GM18511 (cell line): ENCODE measurements at regions not wholly inside any gene's neighbourhood (a gene's known extent, or its start where the extent isn't known, plus 50 kb on each side); places are given as distances from the start of the nearest gene placed in this dataset.
"Not testable (repeated sequence)": the region's sequence is repeated elsewhere in the genome, so short reads cannot be mapped to it uniquely, and the experiment has no call there.

Source experiments
- ATAC-seq: cut with Tn5 transposase; IDR thresholded peaks from one replicate; pipeline ENCODE4 v1.9.1; 2021; ENCODE audit warnings: mild to moderate bottlenecking, moderate library complexity; ENCODE audit not compliant: unreplicated experiment

DNA sequence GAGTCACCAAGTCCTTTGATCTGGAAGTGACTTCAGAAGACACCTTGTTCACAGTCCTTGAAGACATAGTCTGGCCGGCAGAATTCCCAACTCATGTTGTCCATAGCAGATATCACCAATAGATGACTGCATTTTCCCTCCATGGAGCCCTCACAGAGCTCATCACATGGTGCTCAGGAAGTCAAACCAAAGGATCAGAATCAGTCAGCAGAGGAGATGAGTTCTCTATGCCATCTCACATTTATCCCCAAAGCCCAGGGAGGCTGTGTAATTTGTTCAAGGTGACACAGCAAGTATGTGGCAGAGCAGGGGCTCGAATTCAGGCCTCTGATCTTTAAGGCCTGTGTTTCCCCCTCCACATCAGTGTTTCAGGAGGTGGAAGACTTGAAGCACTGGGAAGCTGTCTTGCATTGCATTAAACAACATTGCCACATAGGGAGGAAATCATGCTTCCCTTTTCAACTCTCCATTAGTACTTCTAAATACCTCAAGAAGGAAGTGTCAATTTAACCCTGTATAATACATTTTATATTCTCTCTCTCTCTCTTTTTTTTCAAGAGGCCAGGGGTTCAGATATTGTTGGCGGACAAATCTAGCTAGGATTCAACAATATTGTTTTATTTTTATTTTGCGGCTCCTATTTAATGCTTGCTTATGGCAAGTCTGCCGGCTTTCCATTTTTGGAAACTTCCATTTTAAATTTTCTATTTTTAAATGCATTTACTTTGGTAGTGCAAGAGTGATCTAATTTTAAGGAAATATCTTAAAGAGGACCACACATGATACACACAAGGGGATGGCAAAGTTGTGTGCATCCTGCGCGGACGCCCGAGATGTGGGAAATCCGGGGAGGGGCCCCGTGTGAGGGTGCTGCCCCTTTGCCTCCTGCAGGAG is 61.9 kb downstream of the NPIPB5 start:
- ATAC-seq: not testable (repeated sequence)

DNA sequence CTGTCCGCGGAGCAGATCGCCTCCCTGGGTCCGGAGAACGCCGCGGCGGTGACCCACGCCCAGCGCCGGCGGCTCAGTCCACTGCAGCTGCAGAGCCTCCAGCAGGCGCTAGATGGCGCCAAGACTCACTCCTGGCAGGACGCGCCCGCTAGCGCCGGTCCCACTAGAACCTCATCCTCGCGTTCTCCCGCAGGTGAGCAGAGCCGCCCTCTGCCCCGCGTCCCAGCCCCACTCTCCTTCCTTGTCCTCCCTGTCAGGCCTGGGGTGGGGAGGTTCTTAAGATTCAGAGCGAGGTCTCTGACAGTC is 62.5 kb downstream of the NPIPB5 start:
- peak; percentile 71 for ATAC-seq

DNA sequence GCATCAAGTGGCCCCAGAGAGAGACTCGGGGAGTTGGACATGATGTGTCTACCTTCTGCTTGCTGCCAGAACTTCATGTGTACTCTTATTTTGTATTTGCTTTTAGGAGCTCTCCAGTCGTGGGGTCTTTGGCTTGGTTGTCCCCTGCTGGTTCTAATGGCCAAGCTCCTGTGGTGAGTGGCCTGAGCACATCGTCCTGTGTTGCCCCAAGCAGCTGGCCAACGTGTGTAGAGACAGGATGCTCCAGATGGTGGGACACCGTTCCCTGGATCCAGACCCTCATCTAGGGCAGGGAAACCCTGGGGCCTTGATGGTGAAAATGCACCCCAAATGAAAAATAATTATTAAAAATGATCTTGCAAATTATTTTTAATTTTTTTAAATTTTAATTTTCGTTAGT is 65.8 kb downstream of the NPIPB5 start:
- not testable (repeated sequence) for ATAC-seq

DNA sequence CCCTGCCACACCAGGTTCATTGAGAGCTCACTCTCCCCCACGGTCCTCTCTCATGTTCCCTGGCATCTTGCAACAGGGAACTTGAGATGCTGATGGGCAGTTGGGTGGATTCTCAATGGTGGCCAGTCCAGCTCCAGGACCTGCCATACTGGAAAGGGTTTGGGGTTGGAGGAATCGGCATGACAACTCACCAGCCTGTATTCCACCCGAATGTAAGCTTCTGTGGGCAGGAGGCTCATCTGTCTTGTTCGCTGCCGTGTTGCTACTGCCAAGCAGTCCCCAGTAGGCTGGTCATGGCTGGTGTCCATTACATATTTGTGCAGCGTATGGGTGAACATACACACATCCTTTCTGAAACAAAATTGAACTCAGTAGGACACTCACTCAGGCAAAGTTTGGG is 72.5 kb downstream of the NPIPB5 start:
- ATAC-seq: not testable (repeated sequence)

DNA sequence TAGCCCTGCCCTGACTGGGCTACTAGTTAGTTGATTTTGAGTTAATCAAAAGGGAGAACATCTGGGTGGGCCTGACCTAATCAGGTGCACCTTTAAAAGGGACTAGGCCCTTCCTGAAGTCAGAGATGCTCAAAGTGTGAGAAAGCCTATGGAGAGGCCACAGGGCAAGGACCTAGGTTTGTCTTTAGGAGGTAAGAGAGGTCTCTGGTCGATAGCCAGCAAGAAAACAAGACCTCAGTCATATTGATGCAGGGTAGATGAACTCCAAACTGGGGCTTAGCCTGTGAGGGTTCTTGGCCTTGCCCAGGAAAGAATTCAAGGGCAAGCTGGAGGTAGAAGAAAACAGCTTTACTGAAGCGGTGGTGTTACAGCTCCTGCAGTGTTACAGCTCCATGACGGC is 73.8 kb downstream of the NPIPB5 start:
- not testable (repeated sequence) for ATAC-seq

DNA sequence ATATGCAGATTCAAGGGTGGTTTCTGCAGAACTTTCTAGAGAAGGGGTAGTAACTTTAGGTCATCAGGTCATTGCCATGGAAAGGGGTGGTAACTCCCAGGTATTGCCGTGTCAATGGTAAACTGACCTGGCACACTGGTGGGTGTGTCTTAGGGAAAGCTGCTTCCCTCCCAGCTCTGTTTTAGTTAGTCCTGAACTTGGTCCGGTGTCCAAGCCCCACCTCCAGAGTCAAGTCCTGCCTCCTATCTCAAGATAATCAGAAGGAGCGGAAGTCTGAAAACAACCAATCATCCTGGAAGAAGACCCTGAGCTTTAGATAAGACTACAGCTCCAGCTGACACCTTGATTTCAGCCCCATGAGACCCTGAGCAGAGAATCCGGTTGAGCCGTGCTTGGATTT is 74.2 kb downstream of the NPIPB5 start:
- not testable (repeated sequence) for ATAC-seq

DNA sequence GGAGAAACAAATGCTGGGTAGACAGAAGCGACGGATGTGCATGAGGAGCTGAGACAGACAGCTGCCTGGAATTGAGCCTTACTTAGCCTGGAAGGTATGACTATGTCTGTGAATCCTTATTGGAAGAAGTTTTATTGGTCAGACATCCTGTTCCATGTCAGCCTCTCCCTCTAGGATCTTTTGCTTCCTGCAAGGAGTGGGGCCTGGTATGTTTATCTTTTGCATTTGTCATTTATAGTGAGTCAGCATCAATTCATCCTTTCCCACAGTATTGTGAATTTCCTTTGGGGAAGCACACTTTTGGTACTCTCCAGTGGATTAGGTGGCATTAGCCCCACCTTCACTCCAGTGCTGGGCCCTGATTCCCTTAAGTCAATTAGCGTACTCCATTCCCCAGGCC is 74.7 kb downstream of the NPIPB5 start:
- ATAC-seq: not testable (repeated sequence)

DNA sequence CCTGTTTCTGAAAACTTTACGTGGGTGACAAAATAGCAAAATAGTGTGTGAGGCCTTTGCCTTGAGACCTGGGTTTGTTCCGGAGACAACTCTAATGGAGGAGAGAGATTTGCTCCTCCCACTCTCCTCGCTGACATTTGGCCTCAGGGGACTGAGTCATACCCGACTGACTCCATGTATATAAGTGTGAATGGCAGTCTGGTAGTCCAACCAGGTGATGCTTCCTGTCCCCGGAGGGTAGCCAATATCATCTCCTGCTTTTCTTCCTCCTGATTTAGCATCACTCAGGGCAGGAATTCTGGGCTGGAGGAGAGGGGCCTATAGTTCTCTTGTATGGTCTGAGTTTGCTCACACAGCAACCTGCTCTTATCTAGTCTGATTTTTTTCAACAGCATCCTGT is 76.0 kb downstream of the NPIPB5 start:
- peak; percentile 66 for ATAC-seq

DNA sequence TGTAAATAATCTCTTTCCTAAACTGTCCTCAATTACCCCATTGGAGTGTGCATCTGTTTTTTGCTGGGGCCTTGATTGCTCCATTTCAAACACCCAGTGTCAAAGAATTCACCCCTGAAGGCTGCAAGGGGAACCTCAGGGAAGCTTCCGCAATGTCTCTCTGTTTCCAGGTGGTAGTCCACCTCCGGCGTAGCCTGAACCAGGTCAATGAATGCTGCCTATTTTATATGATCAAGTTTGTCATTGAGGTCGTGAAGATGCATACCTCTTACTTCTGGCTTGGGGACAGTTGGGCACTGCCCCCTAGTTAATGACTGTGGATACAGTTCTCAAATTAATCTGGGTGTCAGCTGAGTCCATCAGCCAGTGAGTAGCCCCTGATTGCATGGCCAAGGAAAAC is 79.1 kb downstream of the NPIPB5 start:
- not testable (repeated sequence) for ATAC-seq

DNA sequence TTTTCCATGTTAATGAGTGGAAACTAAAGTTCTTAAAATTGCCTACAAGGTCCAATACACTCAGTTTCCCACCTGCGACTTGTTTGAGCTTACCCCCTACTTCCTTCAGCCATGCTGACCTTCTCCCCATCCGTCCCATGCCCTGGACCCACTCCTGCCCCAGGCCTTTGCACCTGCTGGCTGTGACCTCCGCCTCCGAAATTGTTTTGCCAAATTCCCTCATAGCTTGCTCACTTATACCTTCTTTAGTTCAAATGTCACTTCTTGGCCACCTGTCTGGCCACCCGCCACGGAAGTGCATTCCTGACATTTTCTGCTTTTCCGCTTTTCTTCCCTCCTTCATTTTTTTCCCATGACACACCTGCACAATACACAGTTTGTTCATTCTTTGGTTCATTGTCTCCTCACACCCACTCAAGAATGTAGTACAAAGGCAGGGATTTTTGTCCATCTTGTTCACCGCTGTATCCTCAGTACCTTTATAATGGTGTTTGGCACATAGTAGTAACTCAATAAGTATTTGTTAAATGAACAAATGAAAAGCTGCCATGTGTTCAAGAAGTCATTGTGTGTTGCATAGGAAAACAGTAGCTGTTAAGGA is 85.9 kb downstream of the NPIPB5 start:
- not testable (repeated sequence) for ATAC-seq

DNA sequence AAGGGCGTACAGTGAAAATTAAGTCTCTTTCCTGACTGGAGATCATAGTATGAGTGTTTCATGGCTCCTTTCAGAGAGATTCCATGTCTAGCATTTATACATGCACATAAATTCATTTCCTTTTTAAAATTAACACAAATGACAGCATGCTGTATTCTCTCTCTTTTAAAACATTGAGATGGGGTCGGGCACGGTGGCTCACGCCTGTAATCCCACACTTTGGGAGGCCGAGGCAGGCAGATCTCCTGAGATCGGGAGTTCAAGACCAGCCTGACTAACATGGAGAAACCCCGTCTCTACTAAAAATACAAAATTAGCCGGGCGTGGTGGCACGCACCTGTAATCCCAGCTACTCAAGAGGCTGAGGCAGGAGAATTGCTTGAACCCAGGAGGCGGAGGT is 93.1 kb downstream of the NPIPB5 start:
- ATAC-seq: not testable (repeated sequence)

DNA sequence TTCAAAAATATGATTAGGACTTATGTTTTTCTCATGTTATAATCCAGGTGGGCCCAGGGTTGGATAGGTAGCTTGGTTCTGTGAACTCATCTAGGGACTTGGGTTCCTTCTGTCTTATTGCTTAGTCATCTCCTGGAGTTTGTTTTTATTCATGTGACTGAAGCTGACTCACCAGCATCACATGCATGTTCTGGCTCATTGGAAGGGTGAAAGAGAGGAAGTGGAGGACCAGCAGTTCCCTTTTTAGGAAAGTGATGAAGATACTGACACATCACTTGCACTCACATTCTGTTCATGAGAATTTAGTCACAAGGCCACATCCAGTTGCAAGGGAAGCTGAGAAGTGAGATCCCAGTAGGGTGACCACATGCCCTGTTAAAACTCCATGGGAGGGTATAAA is 95.9 kb downstream of the NPIPB5 start:
- ATAC-seq: not testable (repeated sequence)

DNA sequence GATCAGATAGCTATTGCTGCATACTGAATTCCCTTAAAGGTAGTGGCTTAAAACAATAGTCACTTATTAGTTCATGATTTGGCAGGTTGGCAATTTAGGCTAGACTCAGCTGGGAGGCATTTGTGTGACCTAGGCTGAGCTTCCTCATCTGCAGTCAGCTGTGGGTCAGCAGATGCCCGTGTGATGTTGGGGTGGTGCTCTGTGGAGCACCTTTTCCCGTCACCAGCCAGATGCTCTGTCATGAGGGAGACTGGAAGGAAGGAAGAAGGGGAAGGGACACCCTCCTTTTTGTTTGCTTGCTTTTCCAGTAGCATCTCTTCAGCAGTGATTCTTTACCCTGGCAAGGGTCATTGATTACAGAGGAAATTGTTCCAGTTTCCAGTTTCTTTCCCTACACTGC is 99.1 kb downstream of the NPIPB5 start:
- ATAC-seq: not testable (repeated sequence)

DNA sequence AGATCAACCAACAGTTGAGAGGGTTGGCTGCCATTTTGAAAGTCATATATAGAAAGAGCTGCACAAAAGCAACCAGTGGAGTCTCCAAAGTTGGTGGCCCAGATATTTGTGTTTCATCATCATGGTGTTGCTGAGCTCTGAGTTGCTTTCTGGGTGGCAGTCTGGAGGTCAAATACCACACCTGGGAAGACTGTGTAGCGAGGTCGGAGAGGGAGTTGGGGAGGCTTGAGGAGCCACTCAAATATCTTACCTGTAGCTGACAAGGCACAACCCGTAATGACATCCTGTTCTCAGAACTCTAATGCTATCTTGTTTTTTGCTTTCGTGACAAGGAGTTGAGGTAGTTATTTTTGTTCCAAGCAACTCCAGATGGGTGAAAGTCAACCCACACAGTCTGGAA is 100.4 kb downstream of the NPIPB5 start:
- ATAC-seq: not testable (repeated sequence)

DNA sequence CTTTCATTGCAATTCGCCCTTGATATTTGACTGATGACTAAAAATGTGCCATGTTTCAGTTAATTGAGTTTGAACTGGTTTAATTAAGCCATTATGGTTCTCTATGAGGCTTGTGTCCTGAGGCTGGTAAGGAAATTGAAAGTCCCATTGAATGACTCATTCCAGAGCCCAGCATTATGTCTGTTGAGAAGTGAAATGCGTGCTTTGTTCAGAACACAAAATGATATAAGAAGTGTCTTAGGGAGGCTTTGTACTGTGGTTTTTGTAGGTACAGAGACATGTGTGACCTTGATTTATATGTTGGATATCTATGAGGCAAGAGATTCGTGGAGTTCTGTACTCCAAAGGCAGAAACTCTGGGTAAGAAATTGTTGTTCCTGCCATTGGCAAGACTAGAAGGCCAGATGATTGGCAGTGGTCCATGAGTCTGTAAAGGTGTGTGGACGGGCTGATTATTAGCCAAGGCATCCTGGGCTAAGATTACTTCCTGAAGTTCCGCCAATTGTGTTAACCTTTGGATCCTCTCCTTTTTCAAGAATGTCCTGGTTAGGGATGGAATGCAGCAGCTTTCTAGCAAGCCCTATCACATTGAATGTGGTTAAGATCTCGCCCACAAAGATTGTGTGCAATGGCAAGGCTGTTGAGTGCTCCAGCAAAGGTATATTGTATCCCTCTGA is 103.7 kb downstream of the NPIPB5 start:
- ATAC-seq: no peak

DNA sequence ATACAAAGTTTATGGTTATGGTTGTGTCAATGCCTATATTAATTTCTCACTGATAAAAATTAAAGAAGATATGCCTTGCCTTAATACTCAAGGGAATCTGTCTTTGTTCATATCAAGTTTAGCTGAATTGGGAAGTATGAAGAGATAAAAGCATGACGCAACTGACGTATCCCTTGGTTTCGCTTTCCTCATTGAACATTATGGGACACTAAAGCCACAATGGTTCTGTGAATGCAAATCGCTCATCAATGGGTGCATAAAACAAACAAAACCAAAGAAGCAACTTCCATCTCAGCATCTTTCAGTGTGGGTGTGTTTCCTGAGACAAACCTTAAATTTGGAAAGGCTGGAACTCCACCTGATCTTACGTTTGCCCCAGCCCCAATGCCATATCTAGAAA is 108.2 kb downstream of the NPIPB5 start:
- ATAC-seq: no peak

DNA sequence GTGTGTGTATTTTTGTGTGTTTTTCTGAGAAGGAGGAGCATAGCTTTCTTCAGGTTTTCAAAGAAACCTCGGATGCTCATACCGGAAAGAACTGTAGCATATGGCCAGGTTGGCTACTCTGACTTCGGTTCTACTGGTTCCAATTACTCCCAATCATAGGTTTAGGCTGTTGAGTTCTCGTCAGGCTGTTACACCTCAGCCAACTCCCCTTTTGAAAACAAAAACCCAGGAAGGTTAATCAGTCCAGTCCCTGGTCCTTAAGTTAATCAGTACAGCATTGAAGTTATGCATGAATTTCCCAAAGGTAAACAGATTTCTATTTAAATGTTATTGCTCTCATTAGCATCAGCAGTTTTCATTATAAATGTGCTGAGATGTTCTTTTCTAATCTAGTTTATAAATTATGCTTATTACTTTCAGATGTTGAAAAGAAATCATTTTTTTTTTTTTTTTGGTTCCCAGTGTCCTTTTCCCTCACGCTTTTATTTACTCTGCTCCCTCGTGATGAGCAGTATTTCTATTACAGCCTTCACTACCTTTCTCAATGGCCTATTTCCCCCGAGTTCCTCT is 111.0 kb downstream of the NPIPB5 start:
- ATAC-seq: no peak

DNA sequence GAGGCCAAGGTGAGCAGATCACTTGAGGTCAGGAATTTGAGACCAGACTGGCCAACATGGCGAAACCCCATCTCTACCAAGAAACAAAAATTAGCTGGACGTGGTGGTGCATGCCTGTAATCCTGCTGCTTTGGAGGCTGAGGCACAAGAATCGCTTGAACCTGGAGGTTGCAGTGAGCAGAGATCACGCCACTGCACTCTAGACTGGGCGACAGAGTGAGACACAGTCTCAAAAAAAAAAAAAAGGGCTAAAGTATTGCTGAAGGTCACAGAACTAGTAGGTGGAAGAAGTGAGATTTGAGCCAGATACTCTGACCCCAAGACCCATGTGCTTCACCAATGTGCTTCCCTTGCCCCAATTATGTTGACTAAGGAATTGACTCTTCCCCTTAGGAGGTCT is 112.0 kb downstream of the NPIPB5 start:
- ATAC-seq: no peak

DNA sequence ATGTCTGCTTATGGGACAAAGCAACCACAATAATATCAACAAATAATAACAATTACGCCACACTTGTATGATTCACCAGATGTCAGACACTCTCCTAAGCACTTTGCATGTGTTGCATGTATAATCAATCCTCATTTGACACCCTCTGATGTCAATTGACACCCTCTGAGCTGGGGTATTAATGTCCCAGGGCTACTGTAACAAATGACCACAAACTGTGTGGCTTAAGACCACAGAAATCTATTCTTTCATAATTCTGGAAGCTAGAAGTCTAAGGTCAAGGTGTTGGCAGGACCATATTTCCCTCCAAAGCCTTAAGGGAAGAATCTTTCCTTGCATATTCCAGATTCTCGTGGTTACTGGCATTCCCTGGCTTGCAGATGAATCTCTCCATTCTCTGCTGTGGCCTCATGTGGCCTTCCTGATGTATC is 112.7 kb downstream of the NPIPB5 start:
- ATAC-seq: no peak

DNA sequence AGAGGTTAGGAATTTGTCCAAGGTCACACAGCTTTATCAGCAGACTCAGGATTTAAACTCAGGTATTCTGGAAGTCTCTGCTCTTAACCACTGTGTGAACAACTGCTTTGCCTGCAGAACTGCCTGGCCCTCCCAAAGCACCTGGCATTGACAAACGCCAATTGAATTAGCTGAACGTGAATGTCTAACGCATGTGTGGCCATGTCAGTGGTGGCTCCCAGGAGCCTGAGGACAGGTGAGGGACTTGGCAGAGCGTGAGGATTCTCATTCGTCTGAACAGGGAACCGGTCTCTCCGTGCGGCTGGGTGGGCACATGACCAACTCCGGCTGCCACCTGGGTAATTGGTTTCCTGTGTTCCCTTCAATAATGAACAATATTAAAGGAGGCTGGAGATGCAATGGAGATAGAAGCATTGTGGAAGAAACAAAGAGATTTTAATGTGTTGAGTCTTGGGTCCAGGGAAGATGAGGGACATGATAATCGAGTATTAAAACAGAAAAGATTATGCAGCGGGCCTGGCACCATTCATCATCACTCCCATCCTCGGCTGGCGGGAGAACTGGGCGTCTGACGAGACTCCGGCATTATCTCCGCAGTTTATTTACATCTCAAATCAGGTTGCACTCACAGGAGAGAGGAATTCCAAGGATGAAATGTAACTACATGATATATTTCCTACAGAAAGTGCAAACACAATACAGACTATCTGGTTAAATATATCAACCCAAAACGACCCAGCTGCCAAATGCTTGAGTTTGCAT is 113.5 kb downstream of the NPIPB5 start:
- ATAC-seq: no peak
